ENCODE measurements at regions not wholly inside any gene's neighbourhood (a gene's known extent, or its start where the extent isn't known, plus 50 kb on each side); places are given as distances from the start of the nearest gene placed in this dataset.

DNA sequence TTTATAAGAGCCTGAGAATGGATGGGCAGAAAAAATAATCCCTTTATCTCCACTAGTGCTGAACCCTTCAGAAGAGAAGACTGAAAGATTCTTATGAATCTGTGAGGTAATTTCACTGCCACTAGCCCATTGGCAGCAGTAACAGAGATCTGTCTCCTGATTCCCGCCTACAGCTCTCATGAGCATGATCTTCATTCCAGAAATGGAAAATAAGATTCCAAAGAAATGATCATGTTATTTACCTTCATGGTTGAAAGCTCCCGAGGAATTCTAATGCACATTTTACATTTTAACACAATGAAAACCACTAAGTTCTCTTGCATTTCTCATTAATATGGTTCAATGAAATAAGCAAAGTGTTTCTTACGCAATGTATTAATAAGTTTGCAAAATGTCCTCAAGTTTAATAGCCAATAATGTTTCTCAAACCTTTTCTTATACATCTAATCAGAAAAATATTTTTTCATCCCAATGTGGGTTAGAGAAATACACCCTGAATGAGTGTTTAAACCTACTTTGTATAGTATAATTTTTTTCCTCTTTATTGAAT lies 905.6 kb downstream of the TMEM182 start:
- TF ChIP-seq, protein P1, sequence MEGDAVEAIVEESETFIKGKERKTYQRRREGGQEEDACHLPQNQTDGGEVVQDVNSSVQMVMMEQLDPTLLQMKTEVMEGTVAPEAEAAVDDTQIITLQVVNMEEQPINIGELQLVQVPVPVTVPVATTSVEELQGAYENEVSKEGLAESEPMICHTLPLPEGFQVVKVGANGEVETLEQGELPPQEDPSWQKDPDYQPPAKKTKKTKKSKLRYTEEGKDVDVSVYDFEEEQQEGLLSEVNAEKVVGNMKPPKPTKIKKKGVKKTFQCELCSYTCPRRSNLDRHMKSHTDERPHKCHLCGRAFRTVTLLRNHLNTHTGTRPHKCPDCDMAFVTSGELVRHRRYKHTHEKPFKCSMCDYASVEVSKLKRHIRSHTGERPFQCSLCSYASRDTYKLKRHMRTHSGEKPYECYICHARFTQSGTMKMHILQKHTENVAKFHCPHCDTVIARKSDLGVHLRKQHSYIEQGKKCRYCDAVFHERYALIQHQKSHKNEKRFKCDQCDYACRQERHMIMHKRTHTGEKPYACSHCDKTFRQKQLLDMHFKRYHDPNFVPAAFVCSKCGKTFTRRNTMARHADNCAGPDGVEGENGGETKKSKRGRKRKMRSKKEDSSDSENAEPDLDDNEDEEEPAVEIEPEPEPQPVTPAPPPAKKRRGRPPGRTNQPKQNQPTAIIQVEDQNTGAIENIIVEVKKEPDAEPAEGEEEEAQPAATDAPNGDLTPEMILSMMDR (conservative IDR thresholded peaks at IDR 0.05; ENCODE audit: low read depth, low read length), result no peak
- no peak for TF ChIP-seq EZH2 (IDR thresholded peaks at IDR 0.05; ENCODE audit: borderline replicate concordance, low read depth, low read length, poor library complexity, severe bottlenecking)
